Activated CD8-positive, alpha-beta memory T cell treated with anti-CD3 and anti-CD28 coated beads for 48 hours (primary cell): ENCODE measurements at regions not wholly inside any gene's neighbourhood (a gene's known extent, or its start where the extent isn't known, plus 50 kb on each side); places are given as distances from the start of the nearest gene placed in this dataset.

Experiments
- DNase-seq, 3 experiments: peaks; one replicate each; pipeline ENCODE4 v3.0.0-alpha.2; 2020; ENCODE audit warnings: low read depth in 2 of 3, low spot score in 2 of 3

DNA sequence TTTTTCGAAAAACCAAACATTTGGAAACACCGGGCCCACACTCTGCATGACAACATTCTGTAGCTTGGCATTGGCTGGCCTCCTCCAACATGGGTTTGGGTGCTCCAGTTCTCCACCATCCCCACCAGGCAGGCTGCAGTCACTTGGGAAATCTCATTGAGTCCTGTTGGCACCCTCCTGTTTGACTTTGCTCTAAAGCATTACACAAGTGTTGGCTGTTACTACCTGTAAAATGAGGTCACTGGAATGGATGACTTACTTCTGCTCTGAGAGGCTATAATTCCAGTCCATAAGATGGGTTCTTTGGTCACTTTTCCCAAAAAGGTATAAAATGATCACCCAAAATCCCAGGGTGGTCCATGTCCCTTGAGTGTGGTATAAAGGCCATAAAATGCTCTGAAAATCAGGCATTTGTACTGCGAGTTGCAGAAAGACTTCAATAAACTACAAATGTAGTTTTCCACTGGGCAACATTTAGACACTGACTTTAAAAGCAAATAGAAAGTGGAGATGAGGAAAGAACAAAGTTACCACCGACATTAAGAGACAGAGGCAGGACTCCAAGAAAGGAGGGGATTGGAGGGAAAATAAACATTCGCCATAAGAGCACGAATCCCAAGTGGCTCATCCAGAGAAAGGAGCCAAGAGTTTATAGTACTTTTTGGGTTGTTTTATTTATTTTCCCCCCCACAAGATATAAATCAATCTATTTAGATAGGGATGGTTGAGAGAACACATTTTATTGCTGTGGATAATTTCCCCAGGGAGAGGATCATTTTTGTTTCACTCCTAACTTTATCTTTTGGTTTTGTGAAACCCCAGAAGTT, 295.1 kb downstream of the TLE1 start:
- DNase-seq, result no peak

DNA sequence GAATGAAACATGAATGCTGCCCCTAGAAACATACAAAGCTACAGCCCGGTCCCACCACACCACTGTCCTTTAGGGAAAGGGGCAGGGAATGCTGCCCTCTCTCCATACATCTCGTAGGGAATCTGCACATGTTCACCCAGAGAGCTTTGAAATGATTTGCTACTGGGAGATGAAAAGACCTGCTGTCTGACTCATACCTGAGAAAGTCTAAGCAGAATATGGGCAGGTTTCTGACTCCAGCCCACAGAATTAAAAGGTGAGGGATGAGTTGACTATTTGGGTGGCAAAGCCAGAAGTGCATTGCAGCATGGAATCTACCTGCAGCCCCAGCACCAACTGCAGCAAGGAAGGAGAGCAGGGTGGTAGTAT, 297.9 kb downstream of the TLE1 start:
- DNase-seq, result no peak

DNA sequence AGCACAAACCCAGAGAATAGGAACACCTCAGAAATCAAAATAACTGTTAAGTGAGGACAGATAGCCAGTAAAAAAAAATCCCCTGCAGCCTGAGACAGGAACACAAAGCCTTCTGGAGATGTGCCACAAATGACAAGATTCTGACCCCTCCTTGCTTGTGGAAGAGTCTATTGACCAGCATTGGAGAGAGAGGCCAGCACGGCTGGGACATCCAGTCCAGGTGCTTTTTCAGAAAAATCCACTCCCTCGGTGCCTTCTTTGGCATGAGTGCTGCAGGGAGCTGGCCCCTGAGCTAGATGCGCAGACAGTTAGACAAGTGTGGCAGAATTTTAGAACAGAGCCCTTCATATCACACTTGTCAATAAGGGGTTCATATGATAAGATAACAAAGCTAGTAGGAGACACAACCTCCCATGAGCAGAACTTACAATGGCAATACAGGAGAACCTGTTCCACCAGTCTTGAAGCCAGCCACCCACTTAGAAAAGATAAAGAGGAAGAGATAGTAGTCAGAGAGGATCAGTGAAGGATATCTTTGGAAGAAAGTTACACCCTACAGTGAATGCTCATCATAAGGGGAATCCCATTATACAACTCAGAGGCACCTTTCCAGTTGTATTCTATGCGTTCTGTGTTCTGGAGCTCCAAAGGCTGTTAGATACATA, 298.4 kb downstream of the TLE1 start:
- no peak for DNase-seq

GRCh38 chr9:81389569-81389993, 299.8 kb downstream of the TLE1 start:
- no peak for DNase-seq

DNA sequence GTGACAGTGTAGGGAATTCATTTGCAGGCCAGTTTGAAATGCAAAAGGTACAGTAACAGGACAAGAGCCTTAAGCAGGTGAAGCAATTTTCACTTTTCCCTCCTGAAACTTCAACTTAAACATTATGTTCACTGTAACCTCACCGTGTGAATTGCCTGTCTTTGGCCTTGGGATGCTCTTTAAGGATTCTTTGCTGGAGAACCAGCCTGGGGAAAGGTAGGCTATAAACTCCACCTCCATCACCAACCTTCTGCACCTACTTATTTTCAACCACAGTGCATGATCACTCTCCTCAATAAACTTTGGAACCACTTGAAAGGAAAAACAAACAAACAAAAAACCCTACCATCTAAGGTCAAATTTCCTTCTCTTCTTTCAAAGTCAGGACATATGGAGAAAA, 300.5 kb downstream of the TLE1 start:
- DNase-seq, result no peak

GRCh38 chr9:81387360-81388106, 301.8 kb downstream of the TLE1 start:
- DNase-seq, result no peak

DNA sequence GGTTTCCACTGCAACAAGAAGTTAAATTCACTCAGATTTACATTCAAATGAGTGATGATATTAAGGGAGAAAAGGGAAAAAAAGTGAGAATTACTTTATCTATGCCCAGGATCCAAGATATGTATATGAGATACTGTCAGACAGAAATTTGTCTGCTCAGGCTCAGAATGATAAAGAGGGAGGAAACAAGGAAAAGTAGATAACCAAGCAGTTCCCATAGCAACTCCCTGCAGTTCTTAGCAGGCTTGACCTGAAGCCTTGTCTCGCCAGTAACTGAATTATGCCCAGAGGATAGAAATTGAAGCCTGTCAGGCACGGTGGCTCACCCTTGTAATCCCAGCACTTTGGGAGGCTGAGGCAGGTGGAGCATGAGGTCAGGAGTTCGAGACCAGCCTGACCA, 304.4 kb downstream of the TLE1 start:
- DNase-seq, result no peak

DNA sequence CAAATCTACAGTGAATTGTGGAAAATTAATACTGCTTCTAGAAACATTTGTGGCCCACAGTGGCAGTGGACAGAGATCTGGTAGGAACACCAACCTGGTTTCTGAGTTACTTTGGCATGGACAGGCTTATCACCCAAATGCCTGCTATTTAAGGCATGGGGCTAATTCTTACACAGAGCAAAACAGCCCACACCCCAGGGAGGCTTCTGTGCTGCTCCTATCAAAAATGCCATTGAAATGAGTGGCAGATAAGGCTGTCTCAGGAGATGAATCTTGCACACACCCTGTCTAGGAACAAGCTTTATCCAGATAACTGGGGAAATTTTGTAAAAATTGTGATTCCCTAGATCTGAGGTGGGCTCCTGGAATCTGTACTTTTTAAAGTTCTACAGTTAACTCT, 307.1 kb downstream of the TLE1 start:
- DNase-seq, result no peak

DNA sequence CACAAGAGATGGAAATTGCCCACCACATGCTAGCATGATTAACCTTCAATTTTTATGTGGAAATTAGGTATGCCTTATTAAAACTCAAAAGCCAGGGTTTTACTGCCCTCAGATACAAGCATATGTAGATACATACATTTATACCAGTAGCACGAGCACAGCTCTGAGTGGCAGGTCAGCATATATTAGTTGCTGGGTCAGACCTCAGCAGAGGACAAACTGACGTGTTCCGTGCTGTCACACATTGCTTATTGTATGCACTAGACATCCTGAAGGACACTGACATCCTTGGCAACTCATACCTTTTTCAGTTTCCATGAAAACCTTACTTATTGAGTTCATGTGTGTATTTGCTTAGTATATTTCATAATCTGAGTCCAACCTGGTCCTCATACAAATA, 307.7 kb downstream of the TLE1 start:
- DNase-seq, result no peak

- no peak for DNase-seq
Observed at GRCh38 chr9:81380504-81381359, 308.6 kb downstream of the TLE1 start.

DNA sequence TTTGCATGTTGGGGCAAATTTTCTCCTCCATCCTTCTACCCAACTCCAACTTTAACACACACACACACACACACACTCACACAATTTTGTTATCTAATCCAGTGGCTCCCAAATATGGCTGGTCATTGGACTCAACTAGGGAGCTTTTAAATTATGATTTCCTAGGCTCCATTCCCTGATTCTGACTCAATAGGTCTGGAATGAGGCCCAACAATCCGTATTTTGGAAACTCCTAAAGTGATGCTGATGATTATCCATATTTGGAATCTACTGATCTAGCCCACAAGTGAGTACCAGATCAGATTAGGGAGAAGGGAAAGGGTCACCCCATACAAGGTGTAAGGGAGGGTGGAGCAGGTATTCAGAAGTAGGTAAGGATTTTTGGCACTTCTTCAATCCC, 309.7 kb downstream of the TLE1 start:
- DNase-seq, result no peak

- no peak for DNase-seq
Observed at GRCh38 chr9:81377921-81378320, 311.4 kb downstream of the TLE1 start.

DNA sequence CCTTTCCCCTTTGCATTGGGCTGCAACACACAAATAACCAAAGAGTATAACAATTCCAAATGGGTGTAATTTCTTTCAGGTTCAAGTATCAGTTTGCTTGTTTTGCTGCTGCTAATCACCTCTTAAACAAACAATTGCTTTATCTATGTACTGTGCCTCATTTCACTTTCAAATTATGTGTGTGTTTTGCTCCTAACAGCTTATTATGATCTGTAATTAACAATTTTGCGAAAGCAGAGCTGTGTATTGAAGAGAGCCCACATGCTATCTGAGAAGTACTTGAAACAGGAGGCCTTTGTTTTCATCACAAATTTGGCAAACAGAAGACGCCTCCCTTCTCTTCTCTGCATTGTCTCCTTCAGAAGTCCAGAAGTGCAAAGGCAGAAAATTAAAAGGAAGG, 312.0 kb downstream of the TLE1 start:
- DNase-seq, result no peak

DNA sequence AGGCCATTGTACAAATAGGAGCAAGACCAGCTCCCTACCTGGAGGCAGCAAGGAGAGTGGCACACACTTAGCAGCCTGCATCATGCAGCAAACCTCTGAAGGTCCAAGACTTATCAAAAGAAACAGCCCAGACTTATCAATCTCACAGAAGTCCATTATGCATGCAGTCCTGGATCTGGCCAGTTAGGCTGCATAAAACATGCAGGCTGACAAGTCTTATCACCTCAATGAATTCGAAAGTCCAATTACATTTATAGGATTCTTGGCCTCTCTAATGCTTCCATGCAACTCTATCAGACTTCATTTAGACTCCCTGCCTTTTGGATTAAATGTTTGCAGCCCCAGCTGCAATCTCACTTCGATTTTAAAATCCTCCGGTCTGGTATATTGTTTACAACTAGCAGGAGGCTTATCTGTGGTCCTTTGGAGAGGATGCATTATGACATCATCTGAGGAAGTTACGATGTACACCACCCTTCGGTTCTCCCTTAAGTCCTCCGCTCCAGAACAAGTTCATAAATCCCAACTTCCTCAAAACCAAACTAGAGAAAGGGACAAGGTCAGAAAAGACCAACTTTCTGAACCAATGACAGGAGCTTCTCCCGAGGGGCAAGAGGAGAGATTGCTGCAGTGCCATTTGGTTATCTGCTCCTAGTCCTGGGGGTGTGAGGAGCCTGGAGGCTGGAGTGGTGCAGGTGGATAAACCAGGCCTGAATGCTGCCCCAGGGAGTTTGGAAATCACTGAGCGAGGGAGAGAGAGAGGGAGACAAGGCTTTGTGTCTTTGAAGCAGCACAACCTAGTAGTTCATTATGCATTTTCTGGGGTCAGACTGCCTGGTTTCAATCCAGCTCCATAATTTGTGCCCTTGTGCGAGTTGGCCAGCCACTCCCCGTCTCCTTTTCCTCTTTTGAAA, 313.9 kb downstream of the TLE1 start:
- DNase-seq, result no peak

DNA sequence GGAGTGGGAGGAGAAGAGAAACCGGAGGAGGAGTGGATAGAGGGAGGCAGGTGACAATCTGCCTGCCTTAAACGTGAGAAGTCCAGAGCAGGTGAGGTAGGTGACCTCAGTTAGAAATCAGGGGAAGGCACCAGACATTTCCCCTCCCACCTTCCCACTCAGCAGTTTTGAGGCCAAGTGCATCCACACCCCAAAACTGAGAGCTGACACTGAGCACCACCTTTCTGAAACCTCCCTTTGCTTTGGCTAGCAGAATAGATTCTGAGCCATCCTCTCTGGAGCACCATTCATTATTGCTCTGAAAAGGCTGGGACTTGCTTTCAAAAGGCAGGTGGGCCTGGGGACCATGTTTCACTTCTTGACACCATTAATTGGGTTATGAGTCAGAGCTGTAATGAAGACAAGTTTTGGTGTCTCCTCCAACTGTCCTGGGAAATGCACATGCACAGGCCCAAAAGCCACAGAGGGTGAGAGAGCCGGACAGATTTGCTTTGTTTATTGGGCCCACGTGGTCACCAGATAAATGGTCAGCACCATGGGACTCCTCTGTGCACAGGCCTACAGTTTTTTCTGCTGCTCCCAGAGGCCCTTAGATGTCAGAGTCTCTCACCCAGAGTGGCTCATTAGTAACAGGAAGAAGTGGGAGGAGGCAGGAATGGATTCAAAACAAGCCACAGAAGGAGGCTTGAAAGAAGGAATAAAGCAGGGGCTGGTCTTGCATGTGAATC, 314.7 kb downstream of the TLE1 start:
- no peak for DNase-seq

DNA sequence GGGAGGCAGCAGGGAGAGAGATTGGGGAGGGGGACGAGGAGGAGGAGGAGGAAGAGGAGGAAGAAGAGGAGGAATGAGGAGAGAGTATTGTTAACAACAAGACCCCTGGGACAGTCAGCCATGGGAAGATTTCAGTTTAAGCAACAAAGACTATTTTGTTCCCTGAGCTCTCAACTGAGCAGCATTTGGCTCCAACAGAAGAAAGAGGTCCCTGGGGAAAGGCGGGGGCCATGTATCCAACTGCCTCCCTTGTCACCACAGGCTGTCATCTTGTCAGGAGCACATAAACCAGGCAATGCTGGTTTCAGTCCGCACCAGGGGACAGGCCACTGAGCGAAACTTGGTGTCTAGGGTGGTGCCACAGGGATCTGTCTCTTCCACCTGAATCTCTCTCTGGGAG, 316.1 kb downstream of the TLE1 start:
- DNase-seq, result no peak

- DNase-seq, result no peak
Observed at GRCh38 chr9:81372628-81373191, 316.6 kb downstream of the TLE1 start.

DNA sequence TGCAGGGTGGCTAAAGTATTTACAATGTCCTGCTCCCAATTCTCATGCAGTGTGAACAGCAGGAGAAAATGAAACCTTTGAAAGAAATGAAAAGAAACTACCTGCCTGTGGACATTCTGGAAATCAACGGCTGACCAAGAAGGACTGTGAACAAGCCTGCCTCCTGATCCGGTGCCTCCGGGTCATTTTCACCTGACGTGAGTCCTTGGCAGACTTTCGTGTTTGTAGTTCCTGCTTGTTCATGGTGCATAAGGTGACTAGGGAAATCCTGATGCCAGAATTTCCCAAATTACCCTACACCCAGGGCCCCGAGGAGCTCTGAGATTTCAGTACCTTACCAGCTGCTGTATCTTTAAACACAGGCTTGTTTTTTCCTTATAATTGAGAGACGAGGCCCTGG, 317.5 kb downstream of the TLE1 start:
- DNase-seq, result no peak

DNA sequence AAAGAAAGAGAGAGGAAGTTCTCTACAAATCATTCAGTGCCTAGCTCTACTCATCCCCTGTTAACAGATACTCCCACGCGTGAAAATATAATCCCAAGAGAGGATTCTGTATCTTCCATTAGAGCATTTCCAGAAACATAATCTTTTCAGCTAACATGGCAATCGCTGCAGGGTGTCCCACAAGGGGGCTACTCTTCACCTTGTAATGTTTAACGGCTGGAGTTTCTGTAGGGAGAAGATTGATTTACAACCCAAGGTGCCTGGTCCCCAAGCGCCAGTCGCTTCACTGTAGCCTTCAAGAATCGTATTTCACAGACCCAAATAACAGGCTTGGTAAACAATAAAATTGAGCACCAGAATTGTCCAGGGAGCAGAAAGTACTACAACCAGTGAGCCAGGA, 318.7 kb downstream of the TLE1 start:
- no peak for DNase-seq
